ENCODE measurements at regions not wholly inside any gene's neighbourhood (a gene's known extent, or its start where the extent isn't known, plus 50 kb on each side); places are given as distances from the start of the nearest gene placed in this dataset.

DNA sequence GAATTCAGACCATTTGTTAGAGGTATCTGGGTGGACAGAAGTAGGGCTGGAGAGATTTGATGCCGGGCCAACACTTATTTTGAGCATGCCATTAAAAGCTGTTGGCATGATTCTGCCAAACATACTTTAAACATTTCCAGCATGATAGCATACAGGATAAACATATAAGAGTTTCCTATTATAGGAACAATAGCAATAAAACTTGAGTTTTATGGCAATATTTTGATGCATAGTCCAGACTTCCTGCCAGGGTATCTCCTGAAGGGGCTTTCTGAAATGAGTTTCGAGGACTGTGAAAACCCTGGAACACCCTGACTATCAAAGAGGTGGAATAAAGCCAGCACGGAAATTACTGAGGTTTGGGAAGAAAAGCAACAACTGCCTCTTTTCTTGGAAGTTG is 1398.0 kb upstream of the NXPH2 start:
- peak; percentile 41 for DNase-seq (ENCODE audit: low read depth)
- TF ChIP-seq, protein P1, sequence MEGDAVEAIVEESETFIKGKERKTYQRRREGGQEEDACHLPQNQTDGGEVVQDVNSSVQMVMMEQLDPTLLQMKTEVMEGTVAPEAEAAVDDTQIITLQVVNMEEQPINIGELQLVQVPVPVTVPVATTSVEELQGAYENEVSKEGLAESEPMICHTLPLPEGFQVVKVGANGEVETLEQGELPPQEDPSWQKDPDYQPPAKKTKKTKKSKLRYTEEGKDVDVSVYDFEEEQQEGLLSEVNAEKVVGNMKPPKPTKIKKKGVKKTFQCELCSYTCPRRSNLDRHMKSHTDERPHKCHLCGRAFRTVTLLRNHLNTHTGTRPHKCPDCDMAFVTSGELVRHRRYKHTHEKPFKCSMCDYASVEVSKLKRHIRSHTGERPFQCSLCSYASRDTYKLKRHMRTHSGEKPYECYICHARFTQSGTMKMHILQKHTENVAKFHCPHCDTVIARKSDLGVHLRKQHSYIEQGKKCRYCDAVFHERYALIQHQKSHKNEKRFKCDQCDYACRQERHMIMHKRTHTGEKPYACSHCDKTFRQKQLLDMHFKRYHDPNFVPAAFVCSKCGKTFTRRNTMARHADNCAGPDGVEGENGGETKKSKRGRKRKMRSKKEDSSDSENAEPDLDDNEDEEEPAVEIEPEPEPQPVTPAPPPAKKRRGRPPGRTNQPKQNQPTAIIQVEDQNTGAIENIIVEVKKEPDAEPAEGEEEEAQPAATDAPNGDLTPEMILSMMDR (IDR thresholded peaks at IDR 0.05; ENCODE audit: insufficient read depth, low read length): no peak
- H3K4me3 ChIP-seq (ENCODE audit: low read depth, low read length): no peak overlapping the region

DNA sequence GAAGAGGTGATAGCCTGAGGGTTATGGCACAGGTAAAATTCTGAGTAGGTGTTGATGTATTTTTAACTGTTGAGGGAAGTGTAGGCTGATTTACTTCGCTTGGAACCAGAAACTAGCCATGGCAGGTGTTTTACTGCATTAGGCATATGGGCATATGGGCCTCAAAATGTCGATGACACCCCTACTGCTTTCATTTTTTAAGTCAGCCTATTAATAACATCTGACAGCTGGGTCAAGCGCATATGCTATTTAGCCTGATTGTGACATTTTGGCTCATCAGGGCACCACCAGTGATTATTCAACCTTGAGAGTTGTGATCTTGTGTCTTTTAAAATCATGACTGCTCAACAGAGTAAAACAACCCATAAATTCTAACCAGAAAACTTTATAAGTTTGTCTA is 1396.9 kb upstream of the NXPH2 start:
- H3K4me3 ChIP-seq (ENCODE audit: low read depth, low read length): no peak overlapping the region
- TF ChIP-seq, protein P1 (IDR thresholded peaks at IDR 0.05; ENCODE audit: insufficient read depth, low read length): no peak
- DNase-seq (ENCODE audit: low read depth): no peak

DNA sequence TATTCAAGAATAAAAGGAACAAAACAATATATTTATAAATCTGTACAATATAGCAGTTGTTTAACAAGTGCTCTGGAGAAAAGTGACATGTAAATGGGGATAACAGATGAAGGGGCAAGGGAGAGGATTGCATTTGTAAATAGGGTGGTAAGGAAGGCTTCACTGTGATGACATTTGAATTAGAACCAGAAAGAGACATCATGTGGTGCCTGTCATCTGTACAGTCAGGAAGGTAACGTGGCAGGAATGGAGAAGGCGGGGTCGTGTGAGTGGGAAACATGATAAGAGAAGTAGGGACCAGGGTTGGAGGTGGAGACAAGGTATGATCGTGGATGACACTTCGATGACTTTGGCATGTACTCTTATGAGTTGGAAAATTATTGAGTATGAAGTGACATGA is 1393.6 kb upstream of the NXPH2 start:
- no peak for DNase-seq (ENCODE audit: low read depth)
- H3K4me3 ChIP-seq (ENCODE audit: low read depth, low read length): no peak overlapping the region
- TF ChIP-seq, protein P1 (IDR thresholded peaks at IDR 0.05; ENCODE audit: insufficient read depth, low read length): no peak

DNA sequence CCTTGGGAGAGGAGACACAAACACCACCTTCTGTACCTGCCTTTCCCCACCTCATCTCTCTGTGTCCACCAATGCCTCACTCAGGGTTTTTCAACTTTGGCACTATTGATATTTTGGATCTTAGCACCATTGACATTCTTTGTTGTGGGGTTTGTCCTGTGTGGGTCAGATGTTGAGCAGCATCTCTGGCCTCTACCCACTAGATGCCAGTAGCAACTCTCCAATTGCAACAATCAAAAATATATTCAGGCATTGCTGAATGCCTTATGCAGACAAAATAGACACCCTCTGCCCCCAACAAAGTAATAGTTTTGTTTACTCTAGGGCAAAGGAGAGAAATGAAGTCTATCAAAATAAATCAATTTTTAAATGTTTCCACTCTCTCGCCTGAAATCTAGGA is 1384.3 kb upstream of the NXPH2 start:
- no peak overlapping the region for H3K4me3 ChIP-seq (ENCODE audit: low read depth, low read length)
- TF ChIP-seq, protein P1 (IDR thresholded peaks at IDR 0.05; ENCODE audit: insufficient read depth, low read length): peak; percentile 10
- DNase-seq (ENCODE audit: low read depth): peak; percentile 1

DNA sequence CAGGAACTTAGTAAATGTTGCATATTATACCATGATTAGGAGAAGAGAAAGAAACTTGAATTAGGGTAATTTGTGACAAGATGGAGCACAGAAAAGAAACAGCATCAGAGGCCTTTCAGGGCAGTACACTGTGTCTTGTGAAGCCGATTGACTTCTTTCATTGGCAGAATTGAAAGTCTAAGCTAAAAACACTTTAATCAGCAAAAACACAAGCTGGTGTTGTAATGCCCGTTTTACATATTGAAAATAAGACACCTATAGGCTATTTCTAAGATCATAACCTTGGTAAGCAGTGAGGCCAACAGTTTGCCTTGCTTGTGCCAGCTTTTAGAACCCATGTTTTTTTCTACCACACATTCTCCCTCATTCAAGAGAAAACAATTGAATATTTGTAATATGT is 1378.1 kb upstream of the NXPH2 start:
- TF ChIP-seq, protein P1 (IDR thresholded peaks at IDR 0.05; ENCODE audit: insufficient read depth, low read length): no peak
- no peak overlapping the region for H3K4me3 ChIP-seq (ENCODE audit: low read depth, low read length)
- no peak for DNase-seq (ENCODE audit: low read depth)

DNA sequence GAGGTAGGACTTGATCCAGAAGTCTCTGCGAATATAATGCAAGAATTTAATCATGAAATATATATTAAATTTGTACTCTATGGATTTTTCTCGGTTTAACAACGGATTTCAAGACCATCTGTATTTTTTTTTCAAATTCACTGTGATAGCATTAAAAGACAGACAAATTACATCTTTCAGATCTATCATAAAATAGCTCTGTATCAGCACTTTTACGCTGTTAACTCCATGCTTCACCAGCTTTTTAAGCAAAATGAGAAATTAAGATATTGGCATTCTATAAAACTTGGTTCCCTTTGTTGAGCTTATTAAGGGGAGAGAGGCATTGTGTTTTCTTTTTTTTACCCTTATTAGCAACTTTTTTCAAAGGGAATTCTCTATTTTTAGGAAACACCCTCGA is 1377.6 kb upstream of the NXPH2 start:
- DNase-seq (ENCODE audit: low read depth): no peak
- TF ChIP-seq, protein P1 (IDR thresholded peaks at IDR 0.05; ENCODE audit: insufficient read depth, low read length): no peak
- no peak overlapping the region for H3K4me3 ChIP-seq (ENCODE audit: low read depth, low read length)

DNA sequence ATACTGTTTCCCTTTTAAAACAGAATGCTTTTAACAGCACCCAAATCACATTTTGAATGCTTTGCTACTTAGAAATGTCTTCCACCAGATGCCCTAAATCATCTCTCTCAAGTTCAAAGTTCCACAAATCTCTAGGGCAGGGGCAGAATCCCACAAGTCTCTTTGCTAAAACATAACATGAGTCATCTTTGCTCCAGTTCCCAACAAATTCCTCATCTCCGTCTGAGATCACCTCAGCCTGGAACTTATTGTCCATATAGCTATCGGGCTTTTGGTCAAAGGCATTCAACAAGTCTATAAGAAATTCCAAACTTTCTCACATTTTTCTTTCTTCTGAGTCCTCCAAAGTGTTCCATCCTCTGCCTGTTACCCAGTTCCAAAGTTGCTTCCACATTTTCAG is 1374.5 kb upstream of the NXPH2 start:
- H3K4me3 ChIP-seq (ENCODE audit: low read depth, low read length): no peak overlapping the region
- DNase-seq (ENCODE audit: low read depth): peak; percentile 26
- TF ChIP-seq, protein P1 (IDR thresholded peaks at IDR 0.05; ENCODE audit: insufficient read depth, low read length): no peak
